ENCODE measurements at regions not wholly inside any gene's neighbourhood (a gene's known extent, or its start where the extent isn't known, plus 50 kb on each side); places are given as distances from the start of the nearest gene placed in this dataset.

GRCh38 chr9:105887679-105888078 lies 193.3 kb downstream of the TMEM38B start:
- TF ChIP-seq CTCF (IDR thresholded peaks at IDR 0.05; ENCODE audit: low read length) (no peak), EZH2 (optimal IDR thresholded peaks at IDR 0.05; ENCODE audit: low read depth, low read length) (no peak), EZH2phosphoT487 (IDR thresholded peaks at IDR 0.05; ENCODE audit: low read length) (no peak)

All from MM.1S (cell line).